ENCODE measurements at regions not wholly inside any gene's neighbourhood (a gene's known extent, or its start where the extent isn't known, plus 50 kb on each side); places are given as distances from the start of the nearest gene placed in this dataset.

DNA sequence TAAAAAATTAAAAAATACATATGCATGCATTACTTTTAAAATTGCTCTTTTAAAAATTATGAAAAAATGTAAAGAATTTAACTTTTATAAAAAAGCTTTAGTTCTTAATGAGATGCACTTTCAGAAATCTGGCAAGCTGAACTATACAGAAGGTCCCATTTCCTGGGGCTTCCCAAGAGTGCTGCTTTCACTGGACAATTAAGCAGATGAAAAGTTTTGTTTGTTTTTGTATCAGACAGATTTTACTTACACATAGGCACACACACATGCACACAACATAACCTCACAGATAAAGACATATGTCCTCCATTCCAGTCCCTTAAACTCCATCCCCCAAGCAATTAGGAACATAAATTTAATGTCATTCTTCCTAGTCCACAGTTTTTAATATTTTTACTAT is 402.3 kb upstream of the ASIC2 start:
- Histone ChIP-seq H3K36me3 (ENCODE audit: insufficient read depth, low read length, poor library complexity, severe bottlenecking) (no peaks in the 10 kb centered on the region), H3K4me3 (ENCODE audit: low read depth, low read length, poor library complexity, severe bottlenecking) (no peak overlapping the region), H3K4me1 (ENCODE audit: insufficient read depth, low read length, poor library complexity, severe bottlenecking) (no peaks in the 10 kb centered on the region), H3K27me3 (replicated peaks; ENCODE audit: insufficient read depth, low read depth, low read length, poor library complexity) (peaks cover 6% of the 10 kb centered on the region), H3K27ac (ENCODE audit: low read depth, low read length, poor library complexity, severe bottlenecking) (no peak overlapping the region), H3K9me3 (ENCODE audit: low read depth, low read length, poor library complexity, severe bottlenecking) (no peaks in the 10 kb centered on the region)
- TF ChIP-seq, protein P1, sequence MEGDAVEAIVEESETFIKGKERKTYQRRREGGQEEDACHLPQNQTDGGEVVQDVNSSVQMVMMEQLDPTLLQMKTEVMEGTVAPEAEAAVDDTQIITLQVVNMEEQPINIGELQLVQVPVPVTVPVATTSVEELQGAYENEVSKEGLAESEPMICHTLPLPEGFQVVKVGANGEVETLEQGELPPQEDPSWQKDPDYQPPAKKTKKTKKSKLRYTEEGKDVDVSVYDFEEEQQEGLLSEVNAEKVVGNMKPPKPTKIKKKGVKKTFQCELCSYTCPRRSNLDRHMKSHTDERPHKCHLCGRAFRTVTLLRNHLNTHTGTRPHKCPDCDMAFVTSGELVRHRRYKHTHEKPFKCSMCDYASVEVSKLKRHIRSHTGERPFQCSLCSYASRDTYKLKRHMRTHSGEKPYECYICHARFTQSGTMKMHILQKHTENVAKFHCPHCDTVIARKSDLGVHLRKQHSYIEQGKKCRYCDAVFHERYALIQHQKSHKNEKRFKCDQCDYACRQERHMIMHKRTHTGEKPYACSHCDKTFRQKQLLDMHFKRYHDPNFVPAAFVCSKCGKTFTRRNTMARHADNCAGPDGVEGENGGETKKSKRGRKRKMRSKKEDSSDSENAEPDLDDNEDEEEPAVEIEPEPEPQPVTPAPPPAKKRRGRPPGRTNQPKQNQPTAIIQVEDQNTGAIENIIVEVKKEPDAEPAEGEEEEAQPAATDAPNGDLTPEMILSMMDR (conservative IDR thresholded peaks at IDR 0.05; ENCODE audit: low read depth, low read length): no peak
- TF ChIP-seq EZH2 (IDR thresholded peaks at IDR 0.05; ENCODE audit: borderline replicate concordance, low read depth, low read length, poor library complexity, severe bottlenecking): no peak
- no peak for DNase-seq (ENCODE audit: low spot score)
- POLR2A ChIA-PET (ENCODE audit: low non-redundant PET): no interaction called here
- no TSS peak for BruUV-seq (replicated peaks)
- intact Hi-C loops (cut with micrococcal nuclease; ENCODE audit: unreplicated experiment): no loop called here
- CTCF ChIA-PET: no interaction called here

DNA sequence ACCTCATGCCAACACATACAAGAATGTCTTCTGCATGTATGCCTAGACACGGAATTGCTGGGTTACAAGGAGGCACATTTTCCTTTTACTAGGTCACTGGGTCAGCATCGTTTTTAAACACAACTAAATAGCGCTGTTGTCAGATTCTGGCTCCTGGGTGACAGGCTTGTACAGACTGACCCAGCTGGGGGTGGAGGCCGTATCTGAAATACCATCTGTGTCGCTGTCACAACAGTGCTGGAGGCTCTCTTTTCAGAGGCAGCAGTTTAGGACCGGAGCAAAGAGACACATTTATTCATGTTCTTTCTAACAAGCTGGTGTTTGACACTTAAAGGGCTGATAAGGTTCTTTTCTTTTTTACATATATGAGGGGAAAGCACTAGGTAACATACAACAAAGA is 403.0 kb upstream of the ASIC2 start:
- CTCF ChIA-PET: no interaction called here
- intact Hi-C loops (cut with micrococcal nuclease; ENCODE audit: unreplicated experiment): no loop called here
- POLR2A ChIA-PET (ENCODE audit: low non-redundant PET): no interaction called here
- Histone ChIP-seq H3K4me3 (ENCODE audit: low read depth, low read length, poor library complexity, severe bottlenecking) (no peak overlapping the region), H3K27me3 (replicated peaks; ENCODE audit: insufficient read depth, low read depth, low read length, poor library complexity) (peaks cover 6% of the 10 kb centered on the region), H3K27ac (ENCODE audit: low read depth, low read length, poor library complexity, severe bottlenecking) (no peak overlapping the region), H3K36me3 (ENCODE audit: insufficient read depth, low read length, poor library complexity, severe bottlenecking) (no peaks in the 10 kb centered on the region), H3K4me1 (ENCODE audit: insufficient read depth, low read length, poor library complexity, severe bottlenecking) (no peaks in the 10 kb centered on the region), H3K9me3 (ENCODE audit: low read depth, low read length, poor library complexity, severe bottlenecking) (no peaks in the 10 kb centered on the region)
- no TSS peak for BruUV-seq (replicated peaks)
- no peak for DNase-seq (ENCODE audit: low spot score)
- TF ChIP-seq EZH2 (IDR thresholded peaks at IDR 0.05; ENCODE audit: borderline replicate concordance, low read depth, low read length, poor library complexity, severe bottlenecking): no peak
- TF ChIP-seq, protein P1 (conservative IDR thresholded peaks at IDR 0.05; ENCODE audit: low read depth, low read length): no peak

DNA sequence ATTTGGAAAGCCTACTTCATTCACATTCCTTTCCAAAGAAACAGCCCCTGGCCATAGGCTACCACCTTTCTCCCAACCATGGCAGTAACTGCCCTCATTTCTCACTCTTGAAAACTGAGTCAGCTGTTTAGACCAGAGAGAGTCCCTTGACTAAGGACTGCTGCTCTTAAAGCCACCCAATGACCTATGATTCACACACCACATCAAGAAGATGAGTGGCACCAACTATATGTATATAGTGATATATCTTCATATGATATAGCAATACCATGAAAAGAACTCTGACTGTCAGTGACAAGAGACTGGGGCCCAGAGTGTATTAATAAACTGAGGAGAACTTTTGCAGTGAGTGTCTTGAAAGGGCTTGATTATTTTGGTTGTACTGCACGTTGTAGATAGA is 404.5 kb upstream of the ASIC2 start:
- Histone ChIP-seq H3K4me1 (ENCODE audit: insufficient read depth, low read length, poor library complexity, severe bottlenecking) (no peaks in the 10 kb centered on the region), H3K27me3 (replicated peaks; ENCODE audit: insufficient read depth, low read depth, low read length, poor library complexity) (peaks cover 6% of the 10 kb centered on the region), H3K9me3 (ENCODE audit: low read depth, low read length, poor library complexity, severe bottlenecking) (no peaks in the 10 kb centered on the region), H3K27ac (ENCODE audit: low read depth, low read length, poor library complexity, severe bottlenecking) (no peak overlapping the region), H3K36me3 (ENCODE audit: insufficient read depth, low read length, poor library complexity, severe bottlenecking) (no peaks in the 10 kb centered on the region), H3K4me3 (ENCODE audit: low read depth, low read length, poor library complexity, severe bottlenecking) (no peak overlapping the region)
- DNase-seq (ENCODE audit: low spot score): no peak
- ChIA-PET CTCF (no interaction called here), POLR2A (ENCODE audit: low non-redundant PET) (no interaction called here)
- BruUV-seq (replicated peaks): no TSS peak
- TF ChIP-seq, protein P1 (conservative IDR thresholded peaks at IDR 0.05; ENCODE audit: low read depth, low read length): no peak
- TF ChIP-seq EZH2 (IDR thresholded peaks at IDR 0.05; ENCODE audit: borderline replicate concordance, low read depth, low read length, poor library complexity, severe bottlenecking): no peak
- intact Hi-C loops (cut with micrococcal nuclease; ENCODE audit: unreplicated experiment): no loop called here
